ENCODE measurements at regions not wholly inside any gene's neighbourhood (a gene's known extent, or its start where the extent isn't known, plus 50 kb on each side); places are given as distances from the start of the nearest gene placed in this dataset.

GRCh38 chr2:7348761-7349160 is 431.5 kb downstream of the RNF144A start:
- TF ChIP-seq EZH2phosphoT487 (IDR thresholded peaks at IDR 0.05; ENCODE audit: borderline replicate concordance), result no peak
- TF ChIP-seq, protein P1, sequence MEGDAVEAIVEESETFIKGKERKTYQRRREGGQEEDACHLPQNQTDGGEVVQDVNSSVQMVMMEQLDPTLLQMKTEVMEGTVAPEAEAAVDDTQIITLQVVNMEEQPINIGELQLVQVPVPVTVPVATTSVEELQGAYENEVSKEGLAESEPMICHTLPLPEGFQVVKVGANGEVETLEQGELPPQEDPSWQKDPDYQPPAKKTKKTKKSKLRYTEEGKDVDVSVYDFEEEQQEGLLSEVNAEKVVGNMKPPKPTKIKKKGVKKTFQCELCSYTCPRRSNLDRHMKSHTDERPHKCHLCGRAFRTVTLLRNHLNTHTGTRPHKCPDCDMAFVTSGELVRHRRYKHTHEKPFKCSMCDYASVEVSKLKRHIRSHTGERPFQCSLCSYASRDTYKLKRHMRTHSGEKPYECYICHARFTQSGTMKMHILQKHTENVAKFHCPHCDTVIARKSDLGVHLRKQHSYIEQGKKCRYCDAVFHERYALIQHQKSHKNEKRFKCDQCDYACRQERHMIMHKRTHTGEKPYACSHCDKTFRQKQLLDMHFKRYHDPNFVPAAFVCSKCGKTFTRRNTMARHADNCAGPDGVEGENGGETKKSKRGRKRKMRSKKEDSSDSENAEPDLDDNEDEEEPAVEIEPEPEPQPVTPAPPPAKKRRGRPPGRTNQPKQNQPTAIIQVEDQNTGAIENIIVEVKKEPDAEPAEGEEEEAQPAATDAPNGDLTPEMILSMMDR (conservative IDR thresholded peaks at IDR 0.05; ENCODE audit: low read length), result no peak

Data from Loucy (cell line).